GM18505 (cell line): ENCODE measurements at regions not wholly inside any gene's neighbourhood (a gene's known extent, or its start where the extent isn't known, plus 50 kb on each side); places are given as distances from the start of the nearest gene placed in this dataset.
"Not testable (repeated sequence)": the region's sequence is repeated elsewhere in the genome, so short reads cannot be mapped to it uniquely, and the experiment has no call there.

Experiments used
- ATAC-seq: cut with Tn5 transposase; IDR thresholded peaks from one replicate; pipeline ENCODE4 v1.9.1; 2021; ENCODE audit not compliant: unreplicated experiment
- POLR2A ChIP-seq: IDR thresholded peaks from 4 replicates; pipeline ENCODE4 v1.6.1; 2011; ENCODE audit warnings: borderline replicate concordance; ENCODE audit not compliant: insufficient read depth, insufficient read length; ENCODE audit errors: extremely low read depth

- no peak for ATAC-seq
- TF ChIP-seq POLR2A = no peak
Measured at GRCh38 chr12:25615119-25615518, 62.0 kb upstream of the LMNTD1 start.

- ATAC-seq = no peak
- no peak for TF ChIP-seq POLR2A
Measured at GRCh38 chr12:25616286-25616685, 63.2 kb upstream of the LMNTD1 start.

GRCh38 chr12:25617991-25618390 is 64.9 kb upstream of the LMNTD1 start:
- ATAC-seq = no peak
- TF ChIP-seq POLR2A = no peak

- no peak for TF ChIP-seq POLR2A
- no peak for ATAC-seq
Measured at GRCh38 chr12:25623816-25624215, 70.7 kb upstream of the LMNTD1 start.

GRCh38 chr12:25625146-25625545 is 72.1 kb upstream of the LMNTD1 start:
- no peak for TF ChIP-seq POLR2A
- no peak for ATAC-seq

GRCh38 chr12:25629341-25629740 is 76.3 kb upstream of the LMNTD1 start:
- TF ChIP-seq POLR2A = no peak
- ATAC-seq = no peak

GRCh38 chr12:25630735-25631515 is 77.8 kb upstream of the LMNTD1 start:
- ATAC-seq = not testable (repeated sequence)

- ATAC-seq = not testable (repeated sequence)
Measured at GRCh38 chr12:25633149-25633548, 80.1 kb upstream of the LMNTD1 start.

GRCh38 chr12:25637752-25638151 is 84.7 kb upstream of the LMNTD1 start:
- no peak for TF ChIP-seq POLR2A
- ATAC-seq = no peak

GRCh38 chr12:25639406-25639805 is 86.3 kb upstream of the LMNTD1 start:
- ATAC-seq = no peak
- TF ChIP-seq POLR2A = no peak

GRCh38 chr12:25644979-25645378 is 91.9 kb upstream of the LMNTD1 start:
- ATAC-seq = no peak
- no peak for TF ChIP-seq POLR2A

- no peak for ATAC-seq
- no peak for TF ChIP-seq POLR2A
Measured at GRCh38 chr12:25645427-25645826, 92.3 kb upstream of the LMNTD1 start.

GRCh38 chr12:25651931-25652330 is 98.8 kb upstream of the LMNTD1 start:
- no peak for TF ChIP-seq POLR2A
- no peak for ATAC-seq

GRCh38 chr12:25652371-25652770 is 99.3 kb upstream of the LMNTD1 start:
- TF ChIP-seq POLR2A = no peak
- ATAC-seq = no peak
